Stomach (tissue), 8 donors: ENCODE measurements at regions not wholly inside any gene's neighbourhood (a gene's known extent, or its start where the extent isn't known, plus 50 kb on each side); places are given as distances from the start of the nearest gene placed in this dataset.
A peak's percentile ranks its signal among the peaks of the same experiment; 100 is the strongest.

ENCODE experiments used
- DNase-seq, 2 donors: peaks; one replicate each; pipeline versions ENCODE4 v3.0.0 to v3.0.0-alpha.2; 2013 to 2019
- H3K27ac ChIP-seq, 5 donors: fragments of 200-600 bp in 4 of 5; sonication (generic) in 4 of 5; one replicate each; pipeline ENCODE4 v1.5.1; 2013 to 2019; ENCODE audit warnings: mild to moderate bottlenecking in 1 of 5, moderate library complexity in 1 of 5
- H3K27me3 ChIP-seq, 3 donors: fragments of 200-600 bp; sonication (generic); one replicate each; pipeline ENCODE4 v1.5.1; 2017 to 2019; ENCODE audit warnings: mixed run types in 1 of 3
- H3K36me3 ChIP-seq, 4 donors: fragments of 200-600 bp; sonication (generic); 1 replicate in 3 of 4; 2 replicates in 1 of 4; pipeline ENCODE4 v1.5.1; 2016 to 2019
- H3K4me1 ChIP-seq, 4 donors: fragments of 200-600 bp; sonication (generic); one replicate each; pipeline ENCODE4 v1.5.1; 2016 to 2019
- H3K4me3 ChIP-seq, 4 donors: fragments of 200-600 bp; sonication (generic) in 3 of 4; one replicate each; pipeline ENCODE4 v1.5.1; 2016 to 2019; ENCODE audit warnings: mild to moderate bottlenecking in 1 of 4
- H3K9me3 ChIP-seq, 4 donors: fragments of 200-600 bp; sonication (generic); one replicate each; pipeline ENCODE4 v1.5.1; 2016 to 2019
- EP300 ChIP-seq: sonication (generic); formaldehyde crosslinking; IDR thresholded peaks from one replicate; pipeline ENCODE4 v1.6.1; 2017; ENCODE audit warnings: antibody characterized with exemption
- POLR2A ChIP-seq, 4 donors: fragments of 450-650 bp; IDR thresholded peaks; one replicate each; pipeline ENCODE4 v1.6.1; 2016; ENCODE audit warnings: antibody characterized with exemption in 4 of 4, control low read depth in 2 of 4, mild to moderate bottlenecking in 1 of 4, moderate library complexity in 1 of 4
- POLR2AphosphoS5 ChIP-seq, 3 donors: sonication (generic); formaldehyde crosslinking; IDR thresholded peaks; one replicate each; pipeline ENCODE4 v1.6.1; 2016; ENCODE audit warnings: antibody characterized with exemption in 3 of 3
- WGBS, 5 donors: extraction: QIAGEN DNeasy Blood & Tissue Kit in 3 of 5; methylation state at CpG; one replicate each; pipeline versions ENCODE4 v1.1.5 to v1.1.7; 2013 to 2018; 5-methylcytosine and 5-hydroxymethylcytosine counted together
- intact Hi-C: fragments of 100-400 bp; cut with DNase I; formaldehyde crosslinking; loops from one replicate; pipeline ENCODE4 v1.15.1; 2023; ENCODE audit warnings: low total_unique reads
- TF ChIP-seq, protein P1 (sequence below), 7 experiments: fragments of 450-650 bp in 4 of 7; fragments of 200-600 bp in 3 of 7; sonication (generic) in 3 of 7; IDR thresholded peaks; one replicate each; pipeline ENCODE4 v1.5.1; 2016 to 2019; ENCODE audit warnings: antibody characterized with exemption in 7 of 7, control low read depth in 2 of 7, mild to moderate bottlenecking in 1 of 7
- donor health status: healthy with polysubstance abuse.
- donor health status: Bipolar disorder and iron deficiency.
- donor health status: healthy.

DNA sequence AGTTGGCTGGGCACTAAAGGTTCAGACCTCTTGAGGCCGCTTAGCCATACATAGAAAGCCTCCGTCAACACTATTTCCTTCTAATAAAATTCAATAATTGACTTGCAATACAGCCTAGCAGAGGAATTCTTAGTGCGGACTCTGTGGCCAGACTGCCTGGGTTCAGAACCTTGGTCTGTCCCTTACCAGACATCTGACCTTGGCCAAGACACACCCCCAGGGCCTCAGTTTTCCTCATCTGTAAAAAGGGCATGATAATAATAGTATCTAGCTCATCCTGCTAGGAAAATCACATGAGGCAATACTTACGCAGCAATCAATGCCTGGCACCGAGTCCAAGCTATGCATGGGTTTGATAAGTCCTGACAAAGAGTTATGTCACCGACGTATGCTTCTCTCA lies 148.2 kb upstream of the SOD1 start:
- H3K4me1 ChIP-seq: no peaks in the 10 kb centered on the region
- no peaks in the 10 kb centered on the region for H3K27me3 ChIP-seq
- intact Hi-C loops: no loop called here
- no peak for DNase-seq
- 95 to 97% (median 95%) methylated on average over 7 of the region's 7 CpGs for WGBS, 5 donors
- no peak overlapping the region for H3K27ac ChIP-seq
- H3K4me3 ChIP-seq: no peak overlapping the region
- no peak for TF ChIP-seq EP300
- no peak for TF ChIP-seq POLR2A (IDR thresholded peaks at IDR 0.05)
- TF ChIP-seq, protein P1, sequence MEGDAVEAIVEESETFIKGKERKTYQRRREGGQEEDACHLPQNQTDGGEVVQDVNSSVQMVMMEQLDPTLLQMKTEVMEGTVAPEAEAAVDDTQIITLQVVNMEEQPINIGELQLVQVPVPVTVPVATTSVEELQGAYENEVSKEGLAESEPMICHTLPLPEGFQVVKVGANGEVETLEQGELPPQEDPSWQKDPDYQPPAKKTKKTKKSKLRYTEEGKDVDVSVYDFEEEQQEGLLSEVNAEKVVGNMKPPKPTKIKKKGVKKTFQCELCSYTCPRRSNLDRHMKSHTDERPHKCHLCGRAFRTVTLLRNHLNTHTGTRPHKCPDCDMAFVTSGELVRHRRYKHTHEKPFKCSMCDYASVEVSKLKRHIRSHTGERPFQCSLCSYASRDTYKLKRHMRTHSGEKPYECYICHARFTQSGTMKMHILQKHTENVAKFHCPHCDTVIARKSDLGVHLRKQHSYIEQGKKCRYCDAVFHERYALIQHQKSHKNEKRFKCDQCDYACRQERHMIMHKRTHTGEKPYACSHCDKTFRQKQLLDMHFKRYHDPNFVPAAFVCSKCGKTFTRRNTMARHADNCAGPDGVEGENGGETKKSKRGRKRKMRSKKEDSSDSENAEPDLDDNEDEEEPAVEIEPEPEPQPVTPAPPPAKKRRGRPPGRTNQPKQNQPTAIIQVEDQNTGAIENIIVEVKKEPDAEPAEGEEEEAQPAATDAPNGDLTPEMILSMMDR (IDR thresholded peaks at IDR 0.05): no peak
- TF ChIP-seq POLR2AphosphoS5 (IDR thresholded peaks at IDR 0.05): no peak
- H3K9me3 ChIP-seq: no peaks in the 10 kb centered on the region
- H3K36me3 ChIP-seq: no peaks in the 10 kb centered on the region

DNA sequence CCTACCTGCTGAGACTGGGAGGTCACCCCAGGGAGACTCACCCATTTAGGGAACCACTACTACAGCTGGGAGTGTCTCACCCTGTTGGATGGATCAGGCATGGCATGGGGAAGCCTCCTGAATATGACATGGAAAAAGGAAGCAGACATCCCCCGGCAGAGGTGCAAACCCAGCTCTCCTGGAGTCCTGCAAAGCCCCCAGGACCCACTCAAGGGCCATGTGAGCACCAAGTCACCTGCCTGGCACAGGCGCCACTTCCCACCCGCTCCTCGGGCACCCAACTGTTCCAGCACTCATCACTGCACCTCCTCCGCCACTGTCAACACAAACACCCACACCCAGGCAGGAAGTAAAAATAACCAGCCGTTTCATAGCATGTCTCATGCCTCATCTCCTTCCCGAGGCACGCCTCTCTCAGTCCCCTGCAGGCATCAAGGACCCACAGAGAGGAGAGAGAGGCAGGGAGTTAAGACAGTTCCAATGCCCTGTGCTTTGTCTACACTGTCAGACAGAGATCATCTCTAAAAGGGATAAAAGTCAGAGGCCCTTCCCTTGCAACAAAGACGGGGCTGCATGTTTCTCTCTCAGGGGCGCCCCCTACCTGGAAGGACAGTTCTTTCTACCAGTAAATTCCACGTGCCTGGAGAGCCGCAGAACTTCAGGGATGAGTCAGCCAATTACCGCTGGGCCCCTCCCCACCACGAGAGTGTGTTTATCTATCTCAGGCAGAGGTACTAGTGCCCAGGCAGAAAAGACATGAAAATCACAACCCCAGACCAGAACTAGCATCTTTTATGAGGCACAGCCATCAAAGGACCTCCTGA lies 150.1 kb upstream of the SOD1 start:
- no peaks in the 10 kb centered on the region for H3K9me3 ChIP-seq
- no peak overlapping the region for H3K27ac ChIP-seq
- no peak for TF ChIP-seq EP300
- H3K4me3 ChIP-seq: no peak overlapping the region
- H3K36me3 ChIP-seq: no peaks in the 10 kb centered on the region
- H3K27me3 ChIP-seq: no peaks in the 10 kb centered on the region
- intact Hi-C loops: no loop called here
- no peaks in the 10 kb centered on the region for H3K4me1 ChIP-seq
- peak in 1 of 2 donors; percentile 33 for DNase-seq
- 53 to 62% (median 56%) methylated on average over 14 of the region's 14 CpGs for WGBS, 5 donors

DNA sequence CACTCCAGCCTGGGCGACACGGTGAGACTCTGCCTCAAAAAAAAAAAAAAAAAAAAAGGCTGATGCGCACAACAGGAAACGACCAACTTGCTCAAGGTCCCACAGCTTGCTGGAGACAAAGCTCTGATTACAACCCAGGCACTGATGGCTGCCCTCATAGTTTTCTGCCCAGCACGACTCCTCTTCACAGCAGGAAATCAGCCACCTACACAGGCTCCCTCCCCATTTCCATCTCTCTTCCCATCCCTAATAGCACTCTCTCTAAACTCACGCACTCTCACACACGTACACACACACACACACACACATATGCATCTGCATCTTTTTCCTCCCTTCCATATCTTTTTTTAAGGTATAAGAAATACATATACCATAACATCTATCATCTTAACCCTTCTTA lies 153.5 kb upstream of the SOD1 start:
- intact Hi-C loops: no loop called here
- no peak for DNase-seq
- no peaks in the 10 kb centered on the region for H3K4me1 ChIP-seq
- no peak overlapping the region for H3K4me3 ChIP-seq
- WGBS, 5 donors: 70 to 81% (median 78%) methylated on average over 7 of the region's 7 CpGs
- H3K27ac ChIP-seq: no peak overlapping the region
- no peaks in the 10 kb centered on the region for H3K9me3 ChIP-seq
- H3K36me3 ChIP-seq: no peaks in the 10 kb centered on the region
- TF ChIP-seq POLR2A (IDR thresholded peaks at IDR 0.05) (no peak), EP300 (no peak), POLR2AphosphoS5 (IDR thresholded peaks at IDR 0.05) (no peak)
- TF ChIP-seq, protein P1 (IDR thresholded peaks at IDR 0.05): no peak
- H3K27me3 ChIP-seq: no peaks in the 10 kb centered on the region

DNA sequence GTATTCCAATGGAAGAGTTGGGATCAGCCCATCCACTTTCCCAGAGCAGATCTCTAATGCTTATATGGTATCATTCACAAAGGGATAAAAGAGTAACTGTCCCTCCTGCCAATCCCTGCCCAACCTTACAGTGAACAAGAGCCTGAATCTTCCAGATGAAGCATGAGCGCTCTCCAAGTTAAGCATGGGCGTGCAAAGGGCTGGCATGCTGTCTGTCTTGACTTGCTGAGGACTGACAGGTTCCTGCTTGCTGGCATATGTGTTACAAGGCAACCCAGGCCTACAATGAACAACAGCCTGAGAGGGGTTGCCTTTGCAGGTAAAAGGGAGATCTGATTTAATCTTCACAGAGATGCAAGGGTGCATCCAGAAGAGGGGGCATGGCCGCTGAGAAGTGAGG lies 155.6 kb upstream of the SOD1 start:
- Histone ChIP-seq H3K4me3 (no peak overlapping the region), H3K27ac (no peak overlapping the region), H3K27me3 (no peaks in the 10 kb centered on the region), H3K36me3 (no peaks in the 10 kb centered on the region), H3K9me3 (no peaks in the 10 kb centered on the region), H3K4me1 (no peaks in the 10 kb centered on the region)
- 88 to 100% (median 96%) methylated on average over 3 of the region's 3 CpGs for WGBS, 5 donors
- DNase-seq: no peak
- intact Hi-C loops: no loop called here
- TF ChIP-seq POLR2AphosphoS5 (IDR thresholded peaks at IDR 0.05): no peak
- TF ChIP-seq, protein P1 (IDR thresholded peaks at IDR 0.05): no peak
- no peak for TF ChIP-seq EP300
- TF ChIP-seq POLR2A (IDR thresholded peaks at IDR 0.05): no peak

DNA sequence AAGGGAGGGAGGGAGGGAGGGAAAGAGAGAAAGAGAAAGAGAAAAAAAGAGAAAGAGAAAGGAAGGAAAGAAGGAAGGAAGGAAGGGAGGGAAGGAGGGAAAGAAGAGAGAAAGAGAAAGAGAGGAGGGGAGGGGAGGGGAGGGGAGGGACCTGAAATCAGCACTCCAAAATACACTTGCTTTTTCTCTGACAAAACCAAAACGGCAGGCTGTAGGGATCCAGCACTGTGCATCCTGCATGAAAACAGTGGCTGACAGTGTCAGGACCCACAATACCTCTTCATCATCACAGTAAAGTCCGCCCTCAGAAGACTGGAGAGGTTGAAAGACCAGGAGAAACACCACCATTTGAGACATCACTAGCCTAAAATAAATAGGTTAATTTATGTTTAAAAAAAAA lies 156.0 kb upstream of the SOD1 start:
- 71 to 85% (median 79%) methylated on average over 2 of the region's 2 CpGs for WGBS, 5 donors
- TF ChIP-seq, protein P1 (IDR thresholded peaks at IDR 0.05): no peak
- TF ChIP-seq EP300: no peak
- TF ChIP-seq POLR2AphosphoS5 (IDR thresholded peaks at IDR 0.05): no peak
- no peak for TF ChIP-seq POLR2A (IDR thresholded peaks at IDR 0.05)
- no peaks in the 10 kb centered on the region for H3K36me3 ChIP-seq
- intact Hi-C loops: no loop called here
- H3K27me3 ChIP-seq: no peaks in the 10 kb centered on the region
- no peaks in the 10 kb centered on the region for H3K9me3 ChIP-seq
- no peak for DNase-seq
- no peaks in the 10 kb centered on the region for H3K4me1 ChIP-seq
- no peak overlapping the region for H3K27ac ChIP-seq
- no peak overlapping the region for H3K4me3 ChIP-seq
